Body of pancreas (tissue), 4 donors: ENCODE measurements at regions not wholly inside any gene's neighbourhood (a gene's known extent, or its start where the extent isn't known, plus 50 kb on each side); places are given as distances from the start of the nearest gene placed in this dataset.

Experiments used
- CTCF ChIP-seq, 7 experiments: fragments of 450-650 bp in 4 of 7; fragments of 200-600 bp in 3 of 7; sonication (generic) in 3 of 7; IDR thresholded peaks; one replicate each; pipeline ENCODE4 v1.5.1; 2016 to 2019; ENCODE audit warnings: antibody characterized with exemption in 7 of 7
- POLR2A ChIP-seq, 3 donors: fragments of 450-650 bp; IDR thresholded peaks; one replicate each; pipeline ENCODE4 v1.6.1; 2016; ENCODE audit warnings: antibody characterized with exemption in 3 of 3, mild to moderate bottlenecking in 2 of 3

GRCh38 chr1:209012443-209013196 lies 570.9 kb upstream of the CAMK1G start:
- TF ChIP-seq POLR2A (IDR thresholded peaks at IDR 0.05), result no peak
- no peak for TF ChIP-seq CTCF (IDR thresholded peaks at IDR 0.05)
